Neural progenitor cell (in vitro differentiated cells): ENCODE measurements at regions not wholly inside any gene's neighbourhood (a gene's known extent, or its start where the extent isn't known, plus 50 kb on each side); places are given as distances from the start of the nearest gene placed in this dataset.

Experiments
- EZH2 ChIP-seq: fragments of 200-600 bp; sonication (generic); IDR thresholded peaks from 2 replicates; pipeline ENCODE4 v1.6.1; 2017; ENCODE audit warnings: antibody characterized with exemption, mild to moderate bottlenecking, moderate library complexity
- EZH2phosphoT487 ChIP-seq: fragments of 200-600 bp; sonication (generic); IDR thresholded peaks from 2 replicates; pipeline ENCODE4 v1.6.1; 2017; ENCODE audit warnings: antibody characterized with exemption
- TF ChIP-seq, protein P1 (sequence below): fragments of 200-600 bp; sonication (generic); IDR thresholded peaks from 2 replicates; pipeline ENCODE4 v1.5.1; 2017; ENCODE audit warnings: antibody characterized with exemption, mild to moderate bottlenecking

GRCh38 chr5:7261049-7261448 lies 134.9 kb upstream of the ADCY2 start:
- TF ChIP-seq, protein P1, sequence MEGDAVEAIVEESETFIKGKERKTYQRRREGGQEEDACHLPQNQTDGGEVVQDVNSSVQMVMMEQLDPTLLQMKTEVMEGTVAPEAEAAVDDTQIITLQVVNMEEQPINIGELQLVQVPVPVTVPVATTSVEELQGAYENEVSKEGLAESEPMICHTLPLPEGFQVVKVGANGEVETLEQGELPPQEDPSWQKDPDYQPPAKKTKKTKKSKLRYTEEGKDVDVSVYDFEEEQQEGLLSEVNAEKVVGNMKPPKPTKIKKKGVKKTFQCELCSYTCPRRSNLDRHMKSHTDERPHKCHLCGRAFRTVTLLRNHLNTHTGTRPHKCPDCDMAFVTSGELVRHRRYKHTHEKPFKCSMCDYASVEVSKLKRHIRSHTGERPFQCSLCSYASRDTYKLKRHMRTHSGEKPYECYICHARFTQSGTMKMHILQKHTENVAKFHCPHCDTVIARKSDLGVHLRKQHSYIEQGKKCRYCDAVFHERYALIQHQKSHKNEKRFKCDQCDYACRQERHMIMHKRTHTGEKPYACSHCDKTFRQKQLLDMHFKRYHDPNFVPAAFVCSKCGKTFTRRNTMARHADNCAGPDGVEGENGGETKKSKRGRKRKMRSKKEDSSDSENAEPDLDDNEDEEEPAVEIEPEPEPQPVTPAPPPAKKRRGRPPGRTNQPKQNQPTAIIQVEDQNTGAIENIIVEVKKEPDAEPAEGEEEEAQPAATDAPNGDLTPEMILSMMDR = peak; percentile 78
- TF ChIP-seq EZH2 (no peak), EZH2phosphoT487 (no peak)
